ENCODE measurements at regions not wholly inside any gene's neighbourhood (a gene's known extent, or its start where the extent isn't known, plus 50 kb on each side); places are given as distances from the start of the nearest gene placed in this dataset.

GRCh38 chr2:14018620-14019019, 613.9 kb upstream of the LRATD1 start:
- no peak overlapping the region for H3K4me3 ChIP-seq (ENCODE audit: control extremely low read depth in 1 of 5, extremely low read depth in 1 of 5, insufficient read depth in 1 of 5, low read depth in 2 of 5, low read length in 4 of 5)
- ATAC-seq (ENCODE audit: low read depth), result no peak
- no peaks in the 10 kb centered on the region for H3K9me3 ChIP-seq (ENCODE audit: control extremely low read depth in 1 of 3, control insufficient read depth in 2 of 3, insufficient read depth in 1 of 3, low read length in 2 of 3)
- no peak overlapping the region for H3K4me2 ChIP-seq (replicated peaks; ENCODE audit: low read depth, low read length, poor library complexity, severe bottlenecking)
- H3K4me1 ChIP-seq (ENCODE audit: control insufficient read depth in 2 of 2, insufficient read depth in 2 of 2, low read length in 2 of 2), result no peaks in the 10 kb centered on the region
- CTCF ChIA-PET, result no interaction called here
- no peaks in the 10 kb centered on the region for H4K20me1 ChIP-seq (ENCODE audit: control insufficient read depth, insufficient read depth, low read length, poor library complexity, severe bottlenecking)
- Mint-ChIP-seq H3K4me3 (no peak overlapping the region), H3K27me3 (no peaks in the 10 kb centered on the region), H3K27ac (no peak overlapping the region), H3K9me3 (ENCODE audit: insufficient read depth) (no peaks in the 10 kb centered on the region), H3K4me1 (no peaks in the 10 kb centered on the region)
- intact Hi-C loops (cut with micrococcal nuclease), result no loop called here
- WGBS (ENCODE audit: insufficient coverage), result no CpG with 5 or more reads among the region's 4 CpGs
- H3K27me3 ChIP-seq (replicated peaks in 1 of 4; ENCODE audit: control extremely low read depth in 1 of 4, control insufficient read depth in 3 of 4, insufficient read depth in 4 of 4, low read length in 3 of 4), result no peaks in the 10 kb centered on the region
- no peak overlapping the region for H3K9ac ChIP-seq (ENCODE audit: low read length)
- H3K27ac ChIP-seq (ENCODE audit: low read length in 2 of 2), result no peak overlapping the region
- no peaks in the 10 kb centered on the region for H3K79me2 ChIP-seq (ENCODE audit: control insufficient read depth, insufficient read depth, low read length)
- H2AFZ ChIP-seq (ENCODE audit: insufficient read depth, low read depth, low read length, poor library complexity, severe bottlenecking), result no peak overlapping the region
- DNase-seq, result no peak
- no peaks in the 10 kb centered on the region for H3K36me3 ChIP-seq (replicated peaks in 1 of 2; ENCODE audit: control extremely low read depth in 1 of 2, control insufficient read depth in 1 of 2, extremely low read depth in 1 of 2, insufficient read depth in 2 of 2, low read length in 1 of 2)
- TF ChIP-seq EZH2 (IDR thresholded peaks at IDR 0.05; ENCODE audit: borderline replicate concordance, insufficient read depth, low read depth, low read length, poor library complexity, severe bottlenecking), result no peak
- TF ChIP-seq CTCF (IDR thresholded peaks at IDR 0.05), result no peak
- POLR2A ChIA-PET, result no interaction called here

GRCh38 chr2:14023558-14023957, 609.0 kb upstream of the LRATD1 start:
- H3K36me3 ChIP-seq (replicated peaks in 1 of 2; ENCODE audit: control extremely low read depth in 1 of 2, control insufficient read depth in 1 of 2, extremely low read depth in 1 of 2, insufficient read depth in 2 of 2, low read length in 1 of 2), result no peaks in the 10 kb centered on the region
- H3K4me2 ChIP-seq (replicated peaks; ENCODE audit: low read depth, low read length, poor library complexity, severe bottlenecking), result no peak overlapping the region
- Mint-ChIP-seq H3K27me3 (no peaks in the 10 kb centered on the region), H3K27ac (no peak overlapping the region), H3K4me3 (no peak overlapping the region), H3K9me3 (ENCODE audit: insufficient read depth) (no peaks in the 10 kb centered on the region), H3K4me1 (no peaks in the 10 kb centered on the region)
- no peaks in the 10 kb centered on the region for H3K27me3 ChIP-seq (replicated peaks in 1 of 4; ENCODE audit: control extremely low read depth in 1 of 4, control insufficient read depth in 3 of 4, insufficient read depth in 4 of 4, low read length in 3 of 4)
- DNase-seq (no peak), ATAC-seq (ENCODE audit: low read depth) (no peak)
- TF ChIP-seq CTCF (IDR thresholded peaks at IDR 0.05) (no peak), EZH2 (IDR thresholded peaks at IDR 0.05; ENCODE audit: borderline replicate concordance, insufficient read depth, low read depth, low read length, poor library complexity, severe bottlenecking) (no peak)
- H2AFZ ChIP-seq (ENCODE audit: insufficient read depth, low read depth, low read length, poor library complexity, severe bottlenecking), result no peak overlapping the region
- ChIA-PET POLR2A (no interaction called here), CTCF (no interaction called here)
- intact Hi-C loops (cut with micrococcal nuclease), result no loop called here
- no peak overlapping the region for H3K27ac ChIP-seq (ENCODE audit: low read length in 2 of 2)
- H3K9ac ChIP-seq (ENCODE audit: low read length), result no peak overlapping the region
- H4K20me1 ChIP-seq (ENCODE audit: control insufficient read depth, insufficient read depth, low read length, poor library complexity, severe bottlenecking), result no peaks in the 10 kb centered on the region
- H3K9me3 ChIP-seq (ENCODE audit: control extremely low read depth in 1 of 3, control insufficient read depth in 2 of 3, insufficient read depth in 1 of 3, low read length in 2 of 3), result no peaks in the 10 kb centered on the region
- H3K4me1 ChIP-seq (ENCODE audit: control insufficient read depth in 2 of 2, insufficient read depth in 2 of 2, low read length in 2 of 2), result no peaks in the 10 kb centered on the region
- 100% methylated on average over 4 of the region's 6 CpGs for WGBS (ENCODE audit: insufficient coverage)
- no peak overlapping the region for H3K4me3 ChIP-seq (ENCODE audit: control extremely low read depth in 1 of 5, extremely low read depth in 1 of 5, insufficient read depth in 1 of 5, low read depth in 2 of 5, low read length in 4 of 5)
- no peaks in the 10 kb centered on the region for H3K79me2 ChIP-seq (ENCODE audit: control insufficient read depth, insufficient read depth, low read length)

Data from B cell (primary cell).